HepG2 (cell line): ENCODE measurements at regions not wholly inside any gene's neighbourhood (a gene's known extent, or its start where the extent isn't known, plus 50 kb on each side); places are given as distances from the start of the nearest gene placed in this dataset.
A peak's percentile ranks its signal among the peaks of the same experiment; 100 is the strongest.

Source experiments
- AKAP8 ChIP-seq: sonication (generic); formaldehyde crosslinking; IDR thresholded peaks from 2 replicates; pipeline ENCODE4 v1.5.1; 2020; ENCODE audit warnings: mild to moderate bottlenecking, missing genetic modification reagents
- AKNA ChIP-seq: sonication (generic); formaldehyde crosslinking; IDR thresholded peaks from 2 replicates; pipeline ENCODE4 v1.4.0; 2020; ENCODE audit warnings: missing genetic modification reagents, borderline replicate concordance
- ATM ChIP-seq: fragments of 450-650 bp; IDR thresholded peaks from 2 replicates; pipeline ENCODE4 v1.7.1; 2017; ENCODE audit warnings: mild to moderate bottlenecking, borderline replicate concordance
- BHLHE40 ChIP-seq: IDR thresholded peaks from 2 replicates; pipeline ENCODE4 v1.6.1; 2011; ENCODE audit warnings: low read length, improper control_type of control experiment
- ELF3 ChIP-seq: IDR thresholded peaks from 2 replicates; pipeline ENCODE4 v1.6.1; 2016; ENCODE audit warnings: missing genetic modification reagents, missing compliant biosample characterization
- ELK4 ChIP-seq: sonication (generic); formaldehyde crosslinking; IDR thresholded peaks from 2 replicates; pipeline ENCODE4 v1.9.0; 2021; ENCODE audit warnings: missing genetic modification reagents, borderline replicate concordance
- FOXK2 ChIP-seq: fragments of 450-650 bp; IDR thresholded peaks from 2 replicates; pipeline ENCODE4 v1.6.1; 2016
- MYNN ChIP-seq: sonication (generic); formaldehyde crosslinking; IDR thresholded peaks from 2 replicates; pipeline ENCODE4 v1.4.0; 2020; ENCODE audit warnings: mild to moderate bottlenecking, low read depth, missing genetic modification reagents
- PAWR ChIP-seq: sonication (generic); formaldehyde crosslinking; IDR thresholded peaks from 2 replicates; pipeline ENCODE4 v1.4.0; 2020; ENCODE audit warnings: missing genetic modification reagents, mild to moderate bottlenecking, borderline replicate concordance
- PRMT3 ChIP-seq: sonication (generic); formaldehyde crosslinking; IDR thresholded peaks from 2 replicates; pipeline ENCODE4 v1.8.1; 2022; ENCODE audit warnings: low read depth, mild to moderate bottlenecking, moderate library complexity, missing genetic modification reagents, borderline replicate concordance
- RBM22 ChIP-seq: fragments of 200-400 bp; formaldehyde crosslinking; optimal IDR thresholded peaks from 2 replicates; pipeline ENCODE3; 2017; ENCODE audit warnings: mild to moderate bottlenecking, low read length, moderate library complexity
- RFXAP ChIP-seq: sonication (generic); formaldehyde crosslinking; IDR thresholded peaks from 2 replicates; pipeline ENCODE4 v1.4.0; 2020; ENCODE audit warnings: missing genetic modification reagents, borderline replicate concordance
- TBP ChIP-seq: sonication (generic); formaldehyde crosslinking; IDR thresholded peaks from 2 replicates; pipeline ENCODE4 v1.5.0; 2020; ENCODE audit warnings: missing genetic modification reagents
- USF2 ChIP-seq, 2 experiments: sonication (generic) in 1 of 2; formaldehyde crosslinking in 1 of 2; IDR thresholded peaks; 2 replicates each; pipeline versions ENCODE4 v1.5.1 to v1.6.1; 2011 to 2020; ENCODE audit warnings: borderline replicate concordance in 1 of 2, low read depth in 1 of 2, low read length in 1 of 2, mild to moderate bottlenecking in 1 of 2, missing genetic modification reagents in 1 of 2, moderate library complexity in 1 of 2
- ZMYM4 ChIP-seq: sonication (generic); formaldehyde crosslinking; IDR thresholded peaks from 2 replicates; pipeline ENCODE4 v1.8.1; 2023; ENCODE audit warnings: mild to moderate bottlenecking, missing genetic modification reagents
- ZNF10 ChIP-seq: sonication (generic); formaldehyde crosslinking; IDR thresholded peaks from 2 replicates; pipeline ENCODE4 v1.4.0; 2020; ENCODE audit warnings: mild to moderate bottlenecking, low read depth, missing genetic modification reagents, borderline replicate concordance
- ZNF446 ChIP-seq: sonication (generic); formaldehyde crosslinking; IDR thresholded peaks from 2 replicates; pipeline ENCODE4 v1.5.0; 2020; ENCODE audit warnings: mild to moderate bottlenecking, missing genetic modification reagents
- ZNF598 ChIP-seq: sonication (generic); formaldehyde crosslinking; IDR thresholded peaks from 2 replicates; pipeline ENCODE4 v1.5.1; 2020; ENCODE audit warnings: mild to moderate bottlenecking, missing genetic modification reagents, borderline replicate concordance
- ZZZ3 ChIP-seq: sonication (generic); formaldehyde crosslinking; IDR thresholded peaks from 2 replicates; pipeline ENCODE4 v1.4.0; 2020; ENCODE audit warnings: missing genetic modification reagents, mild to moderate bottlenecking, borderline replicate concordance
- TF ChIP-seq, protein P1 (sequence below): sonication (generic); formaldehyde crosslinking; IDR thresholded peaks from 2 replicates; pipeline ENCODE4 v1.8.1; 2022; ENCODE audit warnings: mild to moderate bottlenecking, missing genetic modification reagents

GRCh38 chr2:240250985-240251847, 110.8 kb upstream of the OTOS start (continued):
- peak; percentile 1; the same call in 1 of the 2 replicates for TF ChIP-seq USF2 (IDR thresholded peaks at IDR 0.05; ENCODE audit: low read depth, low read length)
- no peak for TF ChIP-seq USF2 (CRISPR knock-in tag; IDR thresholded peaks at IDR 0.05; ENCODE audit: borderline replicate concordance)
- TF ChIP-seq ZNF598 (CRISPR knock-in tag), result peak; percentile 92; the same call in 1 of the 2 replicates
- no peak for TF ChIP-seq RBM22
- TF ChIP-seq, protein P1, sequence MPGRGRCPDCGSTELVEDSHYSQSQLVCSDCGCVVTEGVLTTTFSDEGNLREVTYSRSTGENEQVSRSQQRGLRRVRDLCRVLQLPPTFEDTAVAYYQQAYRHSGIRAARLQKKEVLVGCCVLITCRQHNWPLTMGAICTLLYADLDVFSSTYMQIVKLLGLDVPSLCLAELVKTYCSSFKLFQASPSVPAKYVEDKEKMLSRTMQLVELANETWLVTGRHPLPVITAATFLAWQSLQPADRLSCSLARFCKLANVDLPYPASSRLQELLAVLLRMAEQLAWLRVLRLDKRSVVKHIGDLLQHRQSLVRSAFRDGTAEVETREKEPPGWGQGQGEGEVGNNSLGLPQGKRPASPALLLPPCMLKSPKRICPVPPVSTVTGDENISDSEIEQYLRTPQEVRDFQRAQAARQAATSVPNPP, result no peak
- peak; percentile 78; the same call in 1 of the 2 replicates for TF ChIP-seq AKAP8 (CRISPR knock-in tag)
- TF ChIP-seq ZNF446 (CRISPR knock-in tag), result no peak
- peak; percentile 41; the same call in 1 of the 2 replicates for TF ChIP-seq ELF3
- TF ChIP-seq ZZZ3 (CRISPR knock-in tag), result no peak; the same call in 1 of the 2 replicates
- no peak for TF ChIP-seq ATM
- TF ChIP-seq ZMYM4 (CRISPR knock-in tag), result no peak
- no peak for TF ChIP-seq TBP (CRISPR knock-in tag)
- no peak for TF ChIP-seq RFXAP (CRISPR knock-in tag)
- no peak for TF ChIP-seq PAWR
- TF ChIP-seq ELK4 (CRISPR knock-in tag), result no peak
- no peak for TF ChIP-seq ZNF10 (CRISPR knock-in tag)
- no peak for TF ChIP-seq PRMT3 (CRISPR knock-in tag)
- no peak for TF ChIP-seq AKNA (CRISPR knock-in tag)
- peak; percentile 78 for TF ChIP-seq MYNN (CRISPR knock-in tag)
- TF ChIP-seq BHLHE40, result peak; percentile 94
- TF ChIP-seq FOXK2, result no peak
